IMR-90 (cell line): ENCODE measurements at regions not wholly inside any gene's neighbourhood (a gene's known extent, or its start where the extent isn't known, plus 50 kb on each side); places are given as distances from the start of the nearest gene placed in this dataset.

Experiments
- ATAC-seq: fragments of 200-7000 bp; cut with Tn5 transposase; 2 replicates; pipeline ENCODE4 v1.9.1; 2020; ENCODE audit warnings: low read depth, mild to moderate bottlenecking, moderate library complexity
- BruUV-seq: library from RNA; stranded (reverse); fragments of 400-500 nt; replicated peaks from 2 replicates; lab custom pipeline; 2021; lab: Mats Ljungman, UMichigan
- CTCF ChIA-PET: fragments of 300-600 bp; formaldehyde crosslinking; extraction: SDS; loops from one replicate; lab custom pipeline; 2021; ENCODE audit warnings: antibody characterized with exemption; lab: Yijun Ruan, JAX
- POLR2A ChIA-PET: fragments of 300-600 bp; sonication (Branson Sonifier 250); formaldehyde crosslinking; loops from one replicate; lab custom pipeline; 2022; ENCODE audit warnings: antibody characterized with exemption; ENCODE audit not compliant: unreplicated experiment; lab: Charles Lee
- DNase-seq: peaks from one replicate; pipeline ENCODE4 v3.0.0; 2013
- H2AFZ ChIP-seq: replicated peaks from 2 replicates; pipeline ENCODE3; 2013; ENCODE audit warnings: low read length, mild to moderate bottlenecking; ENCODE audit not compliant: poor library complexity
- H2AK5ac ChIP-seq: 2 replicates; pipeline ENCODE4 v1.6.1; 2013; ENCODE audit warnings: low read depth, low read length, inconsistent platforms
- H2AK9ac ChIP-seq: replicated peaks from 2 replicates; pipeline ENCODE3; 2013; ENCODE audit warnings: mild to moderate bottlenecking, low read depth, low read length, moderate library complexity; ENCODE audit not compliant: poor library complexity
- H2BK120ac ChIP-seq: 2 replicates; pipeline ENCODE4 v1.6.1; 2013; ENCODE audit warnings: low read depth, low read length, inconsistent platforms
- H2BK15ac ChIP-seq: 3 replicates; pipeline ENCODE4 v1.6.1; 2013; ENCODE audit warnings: low read depth, low read length, inconsistent platforms
- H2BK20ac ChIP-seq: 2 replicates; pipeline ENCODE4 v1.6.1; 2013; ENCODE audit warnings: low read depth, mild to moderate bottlenecking, inconsistent platforms, low read length, moderate library complexity
- H2BK5ac ChIP-seq: 2 replicates; pipeline ENCODE4 v1.6.1; 2013; ENCODE audit warnings: mild to moderate bottlenecking, low read depth, low read length, inconsistent platforms; ENCODE audit not compliant: poor library complexity, severe bottlenecking
- H3K14ac ChIP-seq: replicated peaks from 2 replicates; pipeline ENCODE4 v1.6.1; 2013; ENCODE audit warnings: low read depth, low read length, inconsistent platforms
- H3K18ac ChIP-seq: 2 replicates; pipeline ENCODE4 v1.6.1; 2013; ENCODE audit warnings: low read depth, low read length, control low read depth
- H3K23ac ChIP-seq: 2 replicates; pipeline ENCODE4 v1.6.1; 2013; ENCODE audit warnings: low read depth, low read length, inconsistent platforms
- H3K27ac ChIP-seq: 2 replicates; pipeline ENCODE4 v1.5.1; 2013; ENCODE audit warnings: mild to moderate bottlenecking, control low read depth, low read length; ENCODE audit not compliant: insufficient read depth
- H3K27me3 ChIP-seq: 2 replicates; pipeline ENCODE4 v1.6.1; 2013; ENCODE audit warnings: low read length; ENCODE audit not compliant: control insufficient read depth, insufficient read depth
- H3K36me3 ChIP-seq: 2 replicates; pipeline ENCODE4 v1.6.1; 2013; ENCODE audit warnings: low read length, mixed read lengths; ENCODE audit not compliant: control insufficient read depth, insufficient read depth
- H3K4ac ChIP-seq: 2 replicates; pipeline ENCODE4 v1.6.1; 2013; ENCODE audit warnings: low read depth, low read length, inconsistent platforms
- H3K4me1 ChIP-seq: 2 replicates; pipeline ENCODE4 v1.6.1; 2013; ENCODE audit warnings: low read length, mixed read lengths; ENCODE audit not compliant: control insufficient read depth, insufficient read depth
- H3K4me2 ChIP-seq: 2 replicates; pipeline ENCODE4 v1.6.1; 2013; ENCODE audit warnings: low read depth, mild to moderate bottlenecking, control low read depth, low read length, moderate library complexity
- H3K4me3 ChIP-seq: 2 replicates; pipeline ENCODE4 v1.5.1; 2013; ENCODE audit warnings: low read depth, mild to moderate bottlenecking, control low read depth, low read length, moderate library complexity; ENCODE audit not compliant: insufficient read depth
- H3K56ac ChIP-seq: 2 replicates; pipeline ENCODE4 v1.6.1; 2013; ENCODE audit warnings: low read length, inconsistent platforms; ENCODE audit not compliant: insufficient read depth; ENCODE audit errors: extremely low read depth
- H3K79me1 ChIP-seq, 2 experiments: 2 replicates each; pipeline ENCODE4 v1.6.1; 2013; ENCODE audit warnings: low read length in 2 of 2, inconsistent platforms in 1 of 2, low read depth in 1 of 2
- H3K9ac ChIP-seq: 2 replicates; pipeline ENCODE4 v1.6.1; 2013; ENCODE audit warnings: low read depth, low read length, control low read depth
- H3K9me1 ChIP-seq: 2 replicates; pipeline ENCODE4 v1.6.1; 2013; ENCODE audit warnings: low read length, inconsistent platforms; ENCODE audit not compliant: insufficient read depth
- H3K9me3 ChIP-seq: 2 replicates; pipeline ENCODE4 v1.6.1; 2013; ENCODE audit warnings: low read length; ENCODE audit not compliant: control insufficient read depth, insufficient read depth
- H4K20me1 ChIP-seq: 2 replicates; pipeline ENCODE4 v1.6.1; 2013; ENCODE audit warnings: low read length, inconsistent platforms; ENCODE audit not compliant: insufficient read depth
- H4K5ac ChIP-seq: 2 replicates; pipeline ENCODE4 v1.6.1; 2013; ENCODE audit warnings: mild to moderate bottlenecking, low read depth, low read length, control low read depth
- H4K8ac ChIP-seq, 2 experiments: 2 replicates each; pipeline ENCODE4 v1.6.1; 2013; ENCODE audit warnings: low read depth in 2 of 2, low read length in 2 of 2, control low read depth in 1 of 2, inconsistent platforms in 1 of 2
- H4K91ac ChIP-seq: 2 replicates; pipeline ENCODE4 v1.6.1; 2013; ENCODE audit warnings: low read depth, low read length, inconsistent platforms; ENCODE audit not compliant: insufficient read depth
- CEBPB ChIP-seq: IDR thresholded peaks from 2 replicates; pipeline ENCODE4 v1.6.1; 2012; ENCODE audit warnings: low read depth, low read length, improper control_type of control experiment
- CHD1 ChIP-seq: IDR thresholded peaks from 2 replicates; pipeline ENCODE4 v1.6.1; 2012; ENCODE audit warnings: low read depth, low read length, improper control_type of control experiment
- RAD21 ChIP-seq: IDR thresholded peaks from 2 replicates; pipeline ENCODE4 v1.6.1; 2012; ENCODE audit warnings: low read length, improper control_type of control experiment
- USF2 ChIP-seq: fragments of 150-350 bp; IDR thresholded peaks from 2 replicates; pipeline ENCODE4 v1.6.1; 2017; ENCODE audit warnings: mild to moderate bottlenecking, antibody characterized with exemption, low read length, low read depth
- WGBS, 2 experiments: methylation state at CpG; one replicate each; pipeline versions ENCODE4 v1.1.5 to v1.1.7; 2013; ENCODE audit warnings: missing lambda C conversion rate in 2 of 2; ENCODE audit not compliant: insufficient read length in 1 of 2; ENCODE audit errors: extremely low coverage in 2 of 2; 5-methylcytosine and 5-hydroxymethylcytosine counted together
- dilution Hi-C: fragments of 300-500 bp; cut with HindIII; formaldehyde crosslinking; loops from one replicate; pipeline ENCODE4 v1.14.3; 2018; ENCODE audit warnings: low sequenced_read_pairs; ENCODE audit not compliant: unreplicated experiment
- in situ Hi-C: fragments of 300-500 bp; cut with MboI; formaldehyde crosslinking; loops from 3 replicates; pipeline ENCODE4 v1.14.3; 2019; ENCODE audit warnings: low sequenced_read_pairs, inconsistent platforms, mixed read lengths
- intact Hi-C: fragments of 100-400 bp; cut with micrococcal nuclease; formaldehyde crosslinking; loops from 2 replicates; pipeline ENCODE4 v1.10.0; 2022
- TF ChIP-seq, protein P1 (sequence below): conservative IDR thresholded peaks from 2 replicates; pipeline ENCODE4 v1.5.1; 2012; ENCODE audit warnings: mild to moderate bottlenecking, low read depth, low read length, improper control_type of control experiment

GRCh38 chr11:110984147-110984546 lies 261.4 kb upstream of the POU2AF2 start:
- H3K14ac ChIP-seq = no peak overlapping the region; the same call in 1 of the 2 replicates
- H2AK9ac ChIP-seq = no peak overlapping the region
- BruUV-seq = no TSS peak
- peak overlapping the region; percentile 8; the same call in 1 of the 2 replicates for H3K4me2 ChIP-seq
- H3K9ac ChIP-seq = no peak overlapping the region
- no peaks in the 10 kb centered on the region for H3K9me3 ChIP-seq
- peak overlapping the region in 1 of 2 experiments; percentile 50; a peak in 2 of 4 replicates for H4K8ac ChIP-seq
- in situ Hi-C loops (no loop called here), intact Hi-C loops (no loop called here), dilution Hi-C loops (no loop called here)
- H2BK5ac ChIP-seq = peak overlapping the region; percentile 18
- H3K9me1 ChIP-seq = no peaks in the 10 kb centered on the region; the same call in 1 of the 2 replicates
- no peak overlapping the region for H3K56ac ChIP-seq
- no CpG with 5 or more reads among the region's 2 CpGs for WGBS, 2 experiments
- H3K27ac ChIP-seq = peak overlapping the region; percentile 17; the same call in 1 of the 2 replicates
- H4K91ac ChIP-seq = no peak overlapping the region
- ATAC-seq (peak; percentile 94), DNase-seq (peak; percentile 81)
- H3K79me1 ChIP-seq = no peaks in the 10 kb centered on the region
- H3K23ac ChIP-seq = no peak overlapping the region
- peak overlapping the region; percentile 87; the same call in 1 of the 3 replicates for H2BK15ac ChIP-seq
- H3K4ac ChIP-seq = peak overlapping the region; percentile 14; the same call in 1 of the 2 replicates
- H4K20me1 ChIP-seq = no peaks in the 10 kb centered on the region
- TF ChIP-seq RAD21 (no peak), CEBPB (no peak), USF2 (peak; percentile 53; the same call in 1 of the 2 replicates), CHD1 (no peak)
- TF ChIP-seq, protein P1, sequence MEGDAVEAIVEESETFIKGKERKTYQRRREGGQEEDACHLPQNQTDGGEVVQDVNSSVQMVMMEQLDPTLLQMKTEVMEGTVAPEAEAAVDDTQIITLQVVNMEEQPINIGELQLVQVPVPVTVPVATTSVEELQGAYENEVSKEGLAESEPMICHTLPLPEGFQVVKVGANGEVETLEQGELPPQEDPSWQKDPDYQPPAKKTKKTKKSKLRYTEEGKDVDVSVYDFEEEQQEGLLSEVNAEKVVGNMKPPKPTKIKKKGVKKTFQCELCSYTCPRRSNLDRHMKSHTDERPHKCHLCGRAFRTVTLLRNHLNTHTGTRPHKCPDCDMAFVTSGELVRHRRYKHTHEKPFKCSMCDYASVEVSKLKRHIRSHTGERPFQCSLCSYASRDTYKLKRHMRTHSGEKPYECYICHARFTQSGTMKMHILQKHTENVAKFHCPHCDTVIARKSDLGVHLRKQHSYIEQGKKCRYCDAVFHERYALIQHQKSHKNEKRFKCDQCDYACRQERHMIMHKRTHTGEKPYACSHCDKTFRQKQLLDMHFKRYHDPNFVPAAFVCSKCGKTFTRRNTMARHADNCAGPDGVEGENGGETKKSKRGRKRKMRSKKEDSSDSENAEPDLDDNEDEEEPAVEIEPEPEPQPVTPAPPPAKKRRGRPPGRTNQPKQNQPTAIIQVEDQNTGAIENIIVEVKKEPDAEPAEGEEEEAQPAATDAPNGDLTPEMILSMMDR = no peak
- no peaks in the 10 kb centered on the region for H3K27me3 ChIP-seq
- peak overlapping the region; percentile 45; the same call in 1 of the 2 replicates for H2BK20ac ChIP-seq
- H4K5ac ChIP-seq = no peak overlapping the region; the same call in 1 of the 2 replicates
- no peak overlapping the region for H2AFZ ChIP-seq
- no peaks in the 10 kb centered on the region for H3K36me3 ChIP-seq
- peak overlapping the region; percentile 56 for H2BK120ac ChIP-seq
- H3K4me1 ChIP-seq = peaks cover 6% of the 10 kb centered on the region
- POLR2A ChIA-PET = interaction anchor here (0.5 kb wide), 1 partner anchor 12 kb away, joined by 3 read pairs; no protein-coding TSS in a partner anchor
- H3K4me3 ChIP-seq = no peak overlapping the region
- no peak overlapping the region; the same call in 1 of the 2 replicates for H2AK5ac ChIP-seq
- peak overlapping the region; percentile 83; the same call in 1 of the 2 replicates for H3K18ac ChIP-seq
- CTCF ChIA-PET = interaction anchor here (1.0 to 1.1 kb wide), 2 partner anchors 11 to 24 kb away, joined by 3 read pairs; no protein-coding TSS in a partner anchor
